ENCODE measurements at regions not wholly inside any gene's neighbourhood (a gene's known extent, or its start where the extent isn't known, plus 50 kb on each side); places are given as distances from the start of the nearest gene placed in this dataset.

- H3K27ac ChIP-seq = no peak overlapping the region
- TF ChIP-seq CTCF (conservative IDR thresholded peaks at IDR 0.05) (no peak), ZFX (IDR thresholded peaks at IDR 0.05) (no peak)
Observed at GRCh38 chrX:42725196-42725595, 52.8 kb downstream of the PPP1R2C start.

GRCh38 chrX:42720209-42720608 lies 57.8 kb downstream of the PPP1R2C start:
- TF ChIP-seq CTCF (conservative IDR thresholded peaks at IDR 0.05) (no peak), ZFX (IDR thresholded peaks at IDR 0.05) (no peak)
- no peak overlapping the region for H3K27ac ChIP-seq

GRCh38 chrX:42715701-42716262 lies 62.2 kb downstream of the PPP1R2C start:
- no peak overlapping the region; the same call in 1 of the 2 replicates for H3K27ac ChIP-seq
- TF ChIP-seq CTCF (conservative IDR thresholded peaks at IDR 0.05) (peak; percentile 59), ZFX (IDR thresholded peaks at IDR 0.05) (no peak)

GRCh38 chrX:42714981-42715700 lies 62.8 kb downstream of the PPP1R2C start:
- peak overlapping the region; percentile 33; the same call in 1 of the 2 replicates for H3K27ac ChIP-seq
- TF ChIP-seq ZFX (IDR thresholded peaks at IDR 0.05) (no peak), CTCF (conservative IDR thresholded peaks at IDR 0.05) (peak; percentile 82)

GRCh38 chrX:42710452-42710851 lies 67.5 kb downstream of the PPP1R2C start:
- no peak overlapping the region for H3K27ac ChIP-seq
- TF ChIP-seq ZFX (IDR thresholded peaks at IDR 0.05) (no peak), CTCF (conservative IDR thresholded peaks at IDR 0.05) (no peak)

- TF ChIP-seq ZFX (IDR thresholded peaks at IDR 0.05) (no peak), CTCF (conservative IDR thresholded peaks at IDR 0.05) (no peak)
- H3K27ac ChIP-seq = peak overlapping the region; percentile 68
Observed at GRCh38 chrX:42708222-42708621, 69.7 kb downstream of the PPP1R2C start.

GRCh38 chrX:42707742-42708141 lies 70.2 kb downstream of the PPP1R2C start:
- no peak overlapping the region for H3K27ac ChIP-seq
- TF ChIP-seq ZFX (IDR thresholded peaks at IDR 0.05) (no peak), CTCF (conservative IDR thresholded peaks at IDR 0.05) (no peak)

Data from C4-2B (cell line).